HEK293 (cell line): ENCODE measurements at regions not wholly inside any gene's neighbourhood (a gene's known extent, or its start where the extent isn't known, plus 50 kb on each side); places are given as distances from the start of the nearest gene placed in this dataset.

ENCODE experiments used
- CTCF ChIP-seq: fragments of 450-650 bp; formaldehyde crosslinking; IDR thresholded peaks from 2 replicates; pipeline ENCODE4 v1.5.1; 2016; ENCODE audit warnings: missing biosample characterization, missing genetic modification characterization
- ZNF571 ChIP-seq: fragments of 450-650 bp; formaldehyde crosslinking; IDR thresholded peaks from 2 replicates; pipeline ENCODE4 v1.5.0; 2017; ENCODE audit warnings: missing biosample characterization, missing genetic modification characterization

GRCh38 chr6:74282143-74282689 lies 586.2 kb downstream of the CD109 start:
- TF ChIP-seq ZNF571 (tag by site-specific recombination), result no peak
- TF ChIP-seq CTCF (tag by site-specific recombination), result no peak
